ENCODE measurements at regions not wholly inside any gene's neighbourhood (a gene's known extent, or its start where the extent isn't known, plus 50 kb on each side); places are given as distances from the start of the nearest gene placed in this dataset.

GRCh38 chr11:130548491-130548833, 100.0 kb downstream of the ADAMTS15 start:
- intact Hi-C loops (cut with DNase I), result no loop called here
- H3K27ac ChIP-seq, result no peak overlapping the region
- no peaks in the 10 kb centered on the region for H3K27me3 ChIP-seq
- WGBS, 3 donors, result 38 to 83% (median 70%) methylated on average over 1 of the region's 1 CpG
- no peak overlapping the region for H3K4me3 ChIP-seq
- no peak for DNase-seq
- H3K9me3 ChIP-seq, result no peaks in the 10 kb centered on the region
- no peak for TF ChIP-seq CTCF (IDR thresholded peaks at IDR 0.05)
- no peak for TF ChIP-seq EP300 (IDR thresholded peaks at IDR 0.05)
- TF ChIP-seq POLR2A (IDR thresholded peaks at IDR 0.05), result no peak
- peaks cover 5% of the 10 kb centered on the region for H3K4me1 ChIP-seq (ENCODE audit: insufficient read depth)
- no peaks in the 10 kb centered on the region for H3K36me3 ChIP-seq

GRCh38 chr11:130549393-130549999, 101.1 kb downstream of the ADAMTS15 start:
- Histone ChIP-seq H3K27me3 (no peaks in the 10 kb centered on the region), H3K4me3 (no peak overlapping the region), H3K36me3 (no peaks in the 10 kb centered on the region), H3K27ac (no peak overlapping the region), H3K9me3 (no peaks in the 10 kb centered on the region), H3K4me1 (ENCODE audit: insufficient read depth) (peaks cover 6% of the 10 kb centered on the region)
- intact Hi-C loops (cut with DNase I), result no loop called here
- no peak for DNase-seq
- no peak for TF ChIP-seq POLR2A (IDR thresholded peaks at IDR 0.05)
- no peak for TF ChIP-seq EP300 (IDR thresholded peaks at IDR 0.05)
- TF ChIP-seq CTCF (IDR thresholded peaks at IDR 0.05), result no peak
- 81 to 84% (median 83%) methylated on average over 4 of the region's 4 CpGs for whole genome bisulfite sequencing, 3 donors

- 87 to 93% (median 88%) methylated on average over 3 of the region's 3 CpGs for WGBS, 3 donors
- Histone ChIP-seq H3K27ac (no peak overlapping the region), H3K27me3 (no peaks in the 10 kb centered on the region), H3K9me3 (no peaks in the 10 kb centered on the region), H3K36me3 (no peaks in the 10 kb centered on the region), H3K4me3 (no peak overlapping the region), H3K4me1 (ENCODE audit: insufficient read depth) (peaks cover 5% of the 10 kb centered on the region)
- TF ChIP-seq POLR2A (IDR thresholded peaks at IDR 0.05) (no peak), EP300 (IDR thresholded peaks at IDR 0.05) (no peak), CTCF (IDR thresholded peaks at IDR 0.05) (no peak)
- DNase-seq, result no peak
- intact Hi-C loops (cut with DNase I), result no loop called here
Measured at GRCh38 chr11:130550150-130550549, 101.7 kb downstream of the ADAMTS15 start.

GRCh38 chr11:130550984-130551383, 102.5 kb downstream of the ADAMTS15 start:
- Histone ChIP-seq H3K36me3 (no peaks in the 10 kb centered on the region), H3K4me1 (ENCODE audit: insufficient read depth) (peaks cover 5% of the 10 kb centered on the region), H3K9me3 (no peaks in the 10 kb centered on the region), H3K27ac (no peak overlapping the region), H3K27me3 (no peaks in the 10 kb centered on the region), H3K4me3 (no peak overlapping the region)
- no peak for DNase-seq
- 52 to 59% (median 58%) methylated on average over 4 of the region's 4 CpGs for WGBS, 3 donors
- intact Hi-C loops (cut with DNase I), result no loop called here
- TF ChIP-seq EP300 (IDR thresholded peaks at IDR 0.05) (no peak), CTCF (IDR thresholded peaks at IDR 0.05) (no peak), POLR2A (IDR thresholded peaks at IDR 0.05) (no peak)

All from ovary (tissue), 7 donors.